ENCODE measurements at regions not wholly inside any gene's neighbourhood (a gene's known extent, or its start where the extent isn't known, plus 50 kb on each side); places are given as distances from the start of the nearest gene placed in this dataset.

DNA sequence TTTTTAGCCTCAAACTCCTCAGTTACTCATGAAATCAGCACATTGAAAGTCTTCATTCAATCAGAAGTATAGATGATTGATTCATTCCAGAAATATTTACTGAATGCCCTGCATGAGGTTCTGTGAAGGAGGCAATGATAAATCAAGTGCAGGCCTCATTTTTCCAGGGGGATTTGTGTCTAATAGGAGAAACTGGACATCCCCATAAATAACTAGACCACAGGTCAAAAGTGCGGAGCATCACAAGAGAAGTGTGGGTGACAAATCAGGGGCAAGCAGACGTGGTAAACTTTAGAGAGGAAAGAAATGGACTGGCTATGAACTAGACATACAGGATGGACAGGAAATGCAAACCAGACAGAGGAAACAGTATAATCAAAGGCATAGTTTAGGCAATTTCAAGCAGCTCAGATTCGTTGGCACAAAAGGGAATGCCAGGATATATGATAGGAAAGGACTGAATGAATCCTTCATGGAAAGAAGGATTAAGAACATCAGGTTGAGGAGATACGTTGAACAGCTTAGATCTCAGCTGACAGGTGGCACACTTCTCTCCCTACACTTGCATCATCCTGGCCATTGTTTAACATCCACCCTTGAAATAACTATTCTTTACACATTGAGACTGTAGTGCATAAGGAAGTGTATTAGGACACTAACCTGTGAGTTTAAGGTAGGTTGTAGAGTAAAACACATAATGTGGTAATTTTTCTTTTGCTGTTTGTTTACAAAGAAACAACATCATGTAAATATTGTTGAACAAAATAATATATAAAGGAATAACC is 69.6 kb upstream of the RASGEF1B start:
- no peak for TF ChIP-seq POLR2AphosphoS5 (IDR thresholded peaks at IDR 0.05; ENCODE audit: low read depth, low read length)
- no peak for TF ChIP-seq POLR2A (IDR thresholded peaks at IDR 0.05; ENCODE audit: low read depth, low read length)
- no peak for TF ChIP-seq TAF1 (IDR thresholded peaks at IDR 0.05; ENCODE audit: borderline replicate concordance, low read depth, low read length)
